HCT116 (cell line): ENCODE measurements at regions not wholly inside any gene's neighbourhood (a gene's known extent, or its start where the extent isn't known, plus 50 kb on each side); places are given as distances from the start of the nearest gene placed in this dataset.

Experiments used
- CTCF ChIP-seq, 3 experiments: fragments of 200-600 bp in 1 of 3; sonication (generic) in 1 of 3; IDR thresholded peaks in 2 of 3; conservative IDR thresholded peaks in 1 of 3; 2 replicates each; pipeline ENCODE4 v1.5.1; 2012 to 2017; ENCODE audit warnings: low read depth in 2 of 3, low read length in 2 of 3, antibody characterized with exemption in 1 of 3, borderline replicate concordance in 1 of 3, control low read depth in 1 of 3, mild to moderate bottlenecking in 1 of 3, mixed read lengths in 1 of 3, mixed run types in 1 of 3, moderate library complexity in 1 of 3; ENCODE audit not compliant: insufficient read depth in 1 of 3
- JUND ChIP-seq: IDR thresholded peaks from 2 replicates; pipeline ENCODE4 v1.6.1; 2012
- POLR2A ChIP-seq: IDR thresholded peaks from 2 replicates; pipeline ENCODE4 v1.7.0; 2011; ENCODE audit warnings: borderline replicate concordance; ENCODE audit not compliant: insufficient read depth, insufficient read length; ENCODE audit errors: extremely low read depth
- POLR2AphosphoS5 ChIP-seq: IDR thresholded peaks from 2 replicates; pipeline ENCODE4 v1.6.1; 2011; ENCODE audit warnings: mild to moderate bottlenecking, low read depth, low read length, moderate library complexity
- RAD21 ChIP-seq: IDR thresholded peaks from 2 replicates; pipeline ENCODE4 v1.6.1; 2012; ENCODE audit warnings: low read depth, mild to moderate bottlenecking
- SIN3A ChIP-seq: IDR thresholded peaks from 2 replicates; pipeline ENCODE4 v1.6.1; 2012; ENCODE audit warnings: low read depth
- YY1 ChIP-seq: IDR thresholded peaks from 2 replicates; pipeline ENCODE4 v1.6.1; 2011; ENCODE audit warnings: low read length, low read depth, moderate library complexity, mild to moderate bottlenecking; ENCODE audit not compliant: insufficient replicate concordance; ENCODE audit errors: extremely low read depth
- ZBTB33 ChIP-seq: IDR thresholded peaks from 2 replicates; pipeline ENCODE4 v1.6.1; 2011; ENCODE audit warnings: mild to moderate bottlenecking, low read length, moderate library complexity; ENCODE audit not compliant: insufficient replicate concordance; ENCODE audit errors: extremely low read depth

GRCh38 chr11:91293119-91293518 is 931.5 kb upstream of the FAT3 start:
- TF ChIP-seq JUND = no peak
- no peak for TF ChIP-seq CTCF (IDR thresholded peaks at IDR 0.05 in 2 of 3, conservative IDR thresholded peaks at IDR 0.05 in 1 of 3; ENCODE audit: borderline replicate concordance in 1 of 3, insufficient read depth in 1 of 3, low read depth in 2 of 3, low read length in 2 of 3)
- no peak for TF ChIP-seq SIN3A
- TF ChIP-seq RAD21 = no peak
- no peak for TF ChIP-seq POLR2AphosphoS5
- TF ChIP-seq YY1 = no peak
- no peak for TF ChIP-seq POLR2A
- no peak for TF ChIP-seq ZBTB33
